ENCODE measurements at regions not wholly inside any gene's neighbourhood (a gene's known extent, or its start where the extent isn't known, plus 50 kb on each side); places are given as distances from the start of the nearest gene placed in this dataset.

DNA sequence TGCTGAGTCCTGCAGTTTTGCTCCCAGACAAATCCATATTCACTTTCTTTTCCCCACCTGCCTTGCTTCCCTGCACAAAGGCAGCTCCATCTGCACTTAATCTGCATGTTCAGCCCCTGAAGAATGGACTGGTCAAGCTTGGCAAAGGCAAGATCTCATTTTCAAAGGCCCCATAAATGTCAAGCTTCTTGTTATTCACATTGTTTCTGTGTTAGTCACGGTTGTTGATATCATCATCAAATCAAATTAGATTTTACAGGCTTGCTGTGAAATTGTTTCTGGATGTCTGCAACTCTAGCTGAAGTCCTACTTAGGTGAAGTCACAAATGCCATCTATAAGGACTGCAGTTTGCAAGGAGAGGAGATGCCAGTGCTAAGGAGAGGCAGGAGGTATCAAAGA lies 91.0 kb downstream of the GPAM start:
- Mint-ChIP-seq H3K4me3 (no peak overlapping the region), H3K36me3 (ENCODE audit: low read depth) (no peaks in the 10 kb centered on the region), H3K9me3 (no peaks in the 10 kb centered on the region), H3K4me1 (no peaks in the 10 kb centered on the region), H3K27me3 (ENCODE audit: insufficient read depth, low read depth, poor library complexity) (peaks cover 4% of the 10 kb centered on the region), H3K27ac (peak overlapping the region; percentile 49; the same call in 1 of the 2 replicates)
- no peaks in the 10 kb centered on the region for H3F3A ChIP-seq (replicated peaks; ENCODE audit: low read depth)
- no peaks in the 10 kb centered on the region for H3K27me3 ChIP-seq (ENCODE audit: insufficient read depth)
- peaks cover 8% of the 10 kb centered on the region; the same call in 1 of the 2 replicates for H3K9me2 ChIP-seq (ENCODE audit: insufficient read depth)
- DNase-seq (ENCODE audit: low spot score) = no peak
- no peak overlapping the region for H2AFZ ChIP-seq
- TF ChIP-seq EZH2 (IDR thresholded peaks at IDR 0.05; ENCODE audit: low read depth, unreplicated experiment) = no peak
- TF ChIP-seq ZNF331 (CRISPR knock-in tag; IDR thresholded peaks at IDR 0.05; ENCODE audit: low read depth) = no peak
- TF ChIP-seq, protein P1, sequence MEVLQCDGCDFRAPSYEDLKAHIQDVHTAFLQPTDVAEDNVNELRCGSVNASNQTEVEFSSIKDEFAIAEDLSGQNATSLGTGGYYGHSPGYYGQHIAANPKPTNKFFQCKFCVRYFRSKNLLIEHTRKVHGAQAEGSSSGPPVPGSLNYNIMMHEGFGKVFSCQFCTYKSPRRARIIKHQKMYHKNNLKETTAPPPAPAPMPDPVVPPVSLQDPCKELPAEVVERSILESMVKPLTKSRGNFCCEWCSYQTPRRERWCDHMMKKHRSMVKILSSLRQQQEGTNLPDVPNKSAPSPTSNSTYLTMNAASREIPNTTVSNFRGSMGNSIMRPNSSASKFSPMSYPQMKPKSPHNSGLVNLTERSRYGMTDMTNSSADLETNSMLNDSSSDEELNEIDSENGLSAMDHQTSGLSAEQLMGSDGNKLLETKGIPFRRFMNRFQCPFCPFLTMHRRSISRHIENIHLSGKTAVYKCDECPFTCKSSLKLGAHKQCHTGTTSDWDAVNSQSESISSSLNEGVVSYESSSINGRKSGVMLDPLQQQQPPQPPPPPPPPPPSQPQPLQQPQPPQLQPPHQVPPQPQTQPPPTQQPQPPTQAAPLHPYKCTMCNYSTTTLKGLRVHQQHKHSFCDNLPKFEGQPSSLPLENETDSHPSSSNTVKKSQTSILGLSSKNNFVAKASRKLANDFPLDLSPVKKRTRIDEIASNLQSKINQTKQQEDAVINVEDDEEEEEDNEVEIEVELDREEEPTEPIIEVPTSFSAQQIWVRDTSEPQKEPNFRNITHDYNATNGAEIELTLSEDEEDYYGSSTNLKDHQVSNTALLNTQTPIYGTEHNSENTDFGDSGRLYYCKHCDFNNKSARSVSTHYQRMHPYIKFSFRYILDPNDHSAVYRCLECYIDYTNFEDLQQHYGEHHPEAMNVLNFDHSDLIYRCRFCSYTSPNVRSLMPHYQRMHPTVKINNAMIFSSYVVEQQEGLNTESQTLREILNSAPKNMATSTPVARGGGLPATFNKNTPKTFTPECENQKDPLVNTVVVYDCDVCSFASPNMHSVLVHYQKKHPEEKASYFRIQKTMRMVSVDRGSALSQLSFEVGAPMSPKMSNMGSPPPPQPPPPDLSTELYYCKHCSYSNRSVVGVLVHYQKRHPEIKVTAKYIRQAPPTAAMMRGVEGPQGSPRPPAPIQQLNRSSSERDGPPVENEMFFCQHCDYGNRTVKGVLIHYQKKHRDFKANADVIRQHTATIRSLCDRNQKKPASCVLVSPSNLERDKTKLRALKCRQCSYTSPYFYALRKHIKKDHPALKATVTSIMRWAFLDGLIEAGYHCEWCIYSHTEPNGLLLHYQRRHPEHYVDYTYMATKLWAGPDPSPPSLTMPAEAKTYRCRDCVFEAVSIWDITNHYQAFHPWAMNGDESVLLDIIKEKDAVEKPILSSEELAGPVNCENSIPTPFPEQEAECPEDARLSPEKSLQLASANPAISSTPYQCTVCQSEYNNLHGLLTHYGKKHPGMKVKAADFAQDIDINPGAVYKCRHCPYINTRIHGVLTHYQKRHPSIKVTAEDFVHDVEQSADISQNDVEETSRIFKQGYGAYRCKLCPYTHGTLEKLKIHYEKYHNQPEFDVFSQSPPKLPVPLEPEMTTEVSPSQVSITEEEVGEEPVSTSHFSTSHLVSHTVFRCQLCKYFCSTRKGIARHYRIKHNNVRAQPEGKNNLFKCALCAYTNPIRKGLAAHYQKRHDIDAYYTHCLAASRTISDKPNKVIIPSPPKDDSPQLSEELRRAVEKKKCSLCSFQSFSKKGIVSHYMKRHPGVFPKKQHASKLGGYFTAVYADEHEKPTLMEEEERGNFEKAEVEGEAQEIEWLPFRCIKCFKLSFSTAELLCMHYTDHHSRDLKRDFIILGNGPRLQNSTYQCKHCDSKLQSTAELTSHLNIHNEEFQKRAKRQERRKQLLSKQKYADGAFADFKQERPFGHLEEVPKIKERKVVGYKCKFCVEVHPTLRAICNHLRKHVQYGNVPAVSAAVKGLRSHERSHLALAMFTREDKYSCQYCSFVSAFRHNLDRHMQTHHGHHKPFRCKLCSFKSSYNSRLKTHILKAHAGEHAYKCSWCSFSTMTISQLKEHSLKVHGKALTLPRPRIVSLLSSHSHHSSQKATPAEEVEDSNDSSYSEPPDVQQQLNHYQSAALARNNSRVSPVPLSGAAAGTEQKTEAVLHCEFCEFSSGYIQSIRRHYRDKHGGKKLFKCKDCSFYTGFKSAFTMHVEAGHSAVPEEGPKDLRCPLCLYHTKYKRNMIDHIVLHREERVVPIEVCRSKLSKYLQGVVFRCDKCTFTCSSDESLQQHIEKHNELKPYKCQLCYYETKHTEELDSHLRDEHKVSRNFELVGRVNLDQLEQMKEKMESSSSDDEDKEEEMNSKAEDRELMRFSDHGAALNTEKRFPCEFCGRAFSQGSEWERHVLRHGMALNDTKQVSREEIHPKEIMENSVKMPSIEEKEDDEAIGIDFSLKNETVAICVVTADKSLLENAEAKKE (CRISPR knock-in tag; IDR thresholded peaks at IDR 0.05) = no peak
- TF ChIP-seq, protein P2, sequence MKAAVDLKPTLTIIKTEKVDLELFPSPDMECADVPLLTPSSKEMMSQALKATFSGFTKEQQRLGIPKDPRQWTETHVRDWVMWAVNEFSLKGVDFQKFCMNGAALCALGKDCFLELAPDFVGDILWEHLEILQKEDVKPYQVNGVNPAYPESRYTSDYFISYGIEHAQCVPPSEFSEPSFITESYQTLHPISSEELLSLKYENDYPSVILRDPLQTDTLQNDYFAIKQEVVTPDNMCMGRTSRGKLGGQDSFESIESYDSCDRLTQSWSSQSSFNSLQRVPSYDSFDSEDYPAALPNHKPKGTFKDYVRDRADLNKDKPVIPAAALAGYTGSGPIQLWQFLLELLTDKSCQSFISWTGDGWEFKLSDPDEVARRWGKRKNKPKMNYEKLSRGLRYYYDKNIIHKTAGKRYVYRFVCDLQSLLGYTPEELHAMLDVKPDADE (IDR thresholded peaks at IDR 0.05) = no peak
- TF ChIP-seq CREB1 (CRISPR knock-in tag; IDR thresholded peaks at IDR 0.05; ENCODE audit: low read depth) = no peak
- no peak for TF ChIP-seq ZNF114 (CRISPR knock-in tag; IDR thresholded peaks at IDR 0.05)
- no peak for TF ChIP-seq STAT1 (IDR thresholded peaks at IDR 0.05; ENCODE audit: unreplicated experiment)
- no peak for TF ChIP-seq NANOG (IDR thresholded peaks at IDR 0.05; ENCODE audit: borderline replicate concordance)
- TF ChIP-seq, protein P3, sequence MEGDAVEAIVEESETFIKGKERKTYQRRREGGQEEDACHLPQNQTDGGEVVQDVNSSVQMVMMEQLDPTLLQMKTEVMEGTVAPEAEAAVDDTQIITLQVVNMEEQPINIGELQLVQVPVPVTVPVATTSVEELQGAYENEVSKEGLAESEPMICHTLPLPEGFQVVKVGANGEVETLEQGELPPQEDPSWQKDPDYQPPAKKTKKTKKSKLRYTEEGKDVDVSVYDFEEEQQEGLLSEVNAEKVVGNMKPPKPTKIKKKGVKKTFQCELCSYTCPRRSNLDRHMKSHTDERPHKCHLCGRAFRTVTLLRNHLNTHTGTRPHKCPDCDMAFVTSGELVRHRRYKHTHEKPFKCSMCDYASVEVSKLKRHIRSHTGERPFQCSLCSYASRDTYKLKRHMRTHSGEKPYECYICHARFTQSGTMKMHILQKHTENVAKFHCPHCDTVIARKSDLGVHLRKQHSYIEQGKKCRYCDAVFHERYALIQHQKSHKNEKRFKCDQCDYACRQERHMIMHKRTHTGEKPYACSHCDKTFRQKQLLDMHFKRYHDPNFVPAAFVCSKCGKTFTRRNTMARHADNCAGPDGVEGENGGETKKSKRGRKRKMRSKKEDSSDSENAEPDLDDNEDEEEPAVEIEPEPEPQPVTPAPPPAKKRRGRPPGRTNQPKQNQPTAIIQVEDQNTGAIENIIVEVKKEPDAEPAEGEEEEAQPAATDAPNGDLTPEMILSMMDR (conservative IDR thresholded peaks at IDR 0.05; ENCODE audit: low read depth in 2 of 2) = no peak
- no peak for TF ChIP-seq EZH2phosphoT487 (IDR thresholded peaks at IDR 0.05; ENCODE audit: unreplicated experiment)
- TF ChIP-seq POLR2AphosphoS5 (IDR thresholded peaks at IDR 0.05; ENCODE audit: low read depth) = no peak
- TF ChIP-seq, protein P4, sequence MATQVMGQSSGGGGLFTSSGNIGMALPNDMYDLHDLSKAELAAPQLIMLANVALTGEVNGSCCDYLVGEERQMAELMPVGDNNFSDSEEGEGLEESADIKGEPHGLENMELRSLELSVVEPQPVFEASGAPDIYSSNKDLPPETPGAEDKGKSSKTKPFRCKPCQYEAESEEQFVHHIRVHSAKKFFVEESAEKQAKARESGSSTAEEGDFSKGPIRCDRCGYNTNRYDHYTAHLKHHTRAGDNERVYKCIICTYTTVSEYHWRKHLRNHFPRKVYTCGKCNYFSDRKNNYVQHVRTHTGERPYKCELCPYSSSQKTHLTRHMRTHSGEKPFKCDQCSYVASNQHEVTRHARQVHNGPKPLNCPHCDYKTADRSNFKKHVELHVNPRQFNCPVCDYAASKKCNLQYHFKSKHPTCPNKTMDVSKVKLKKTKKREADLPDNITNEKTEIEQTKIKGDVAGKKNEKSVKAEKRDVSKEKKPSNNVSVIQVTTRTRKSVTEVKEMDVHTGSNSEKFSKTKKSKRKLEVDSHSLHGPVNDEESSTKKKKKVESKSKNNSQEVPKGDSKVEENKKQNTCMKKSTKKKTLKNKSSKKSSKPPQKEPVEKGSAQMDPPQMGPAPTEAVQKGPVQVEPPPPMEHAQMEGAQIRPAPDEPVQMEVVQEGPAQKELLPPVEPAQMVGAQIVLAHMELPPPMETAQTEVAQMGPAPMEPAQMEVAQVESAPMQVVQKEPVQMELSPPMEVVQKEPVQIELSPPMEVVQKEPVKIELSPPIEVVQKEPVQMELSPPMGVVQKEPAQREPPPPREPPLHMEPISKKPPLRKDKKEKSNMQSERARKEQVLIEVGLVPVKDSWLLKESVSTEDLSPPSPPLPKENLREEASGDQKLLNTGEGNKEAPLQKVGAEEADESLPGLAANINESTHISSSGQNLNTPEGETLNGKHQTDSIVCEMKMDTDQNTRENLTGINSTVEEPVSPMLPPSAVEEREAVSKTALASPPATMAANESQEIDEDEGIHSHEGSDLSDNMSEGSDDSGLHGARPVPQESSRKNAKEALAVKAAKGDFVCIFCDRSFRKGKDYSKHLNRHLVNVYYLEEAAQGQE (IDR thresholded peaks at IDR 0.05; ENCODE audit: unreplicated experiment) = no peak
- H3K4me2 ChIP-seq = no peak overlapping the region
- H4K20me1 ChIP-seq (replicated peaks; ENCODE audit: insufficient read depth) = no peaks in the 10 kb centered on the region
- no peaks in the 10 kb centered on the region for H3K4me1 ChIP-seq (ENCODE audit: insufficient read depth)
- H3K27ac ChIP-seq (ENCODE audit: low read depth) = no peak overlapping the region
- no peak for ATAC-seq
- H3K4me3 ChIP-seq = no peak overlapping the region
- H3K79me2 ChIP-seq (replicated peaks; ENCODE audit: insufficient read depth) = no peaks in the 10 kb centered on the region
- H3K36me3 ChIP-seq (ENCODE audit: insufficient read depth) = no peaks in the 10 kb centered on the region
